Panc1 (cell line): ENCODE measurements at regions not wholly inside any gene's neighbourhood (a gene's known extent, or its start where the extent isn't known, plus 50 kb on each side); places are given as distances from the start of the nearest gene placed in this dataset.

Experiments
- ATAC-seq: fragments of 200-7000 bp; cut with Tn5 transposase; 2 replicates; pipeline ENCODE4 v1.9.1; 2020; ENCODE audit warnings: mild to moderate bottlenecking, moderate library complexity
- BruUV-seq: library from RNA; stranded (reverse); fragments of 400-500 nt; replicated peaks from 2 replicates; lab custom pipeline; 2021; lab: Mats Ljungman, UMichigan
- CTCF ChIA-PET: fragments of 300-600 bp; sonication (Branson Sonifier 250); formaldehyde crosslinking; loops from one replicate; lab custom pipeline; 2022; ENCODE audit warnings: antibody characterized with exemption; lab: Charles Lee
- POLR2A ChIA-PET: fragments of 300-600 bp; sonication (Branson Sonifier 250); formaldehyde crosslinking; loops from one replicate; lab custom pipeline; 2022; ENCODE audit warnings: antibody characterized with exemption; lab: Charles Lee
- DNase-seq: peaks from one replicate; pipeline ENCODE4 v3.0.0-alpha.2; 2010; ENCODE audit warnings: low read depth, low spot score
- H3K27ac ChIP-seq: 2 replicates; pipeline ENCODE4 v1.5.1; 2011; ENCODE audit warnings: mild to moderate bottlenecking, low read length, inconsistent platforms
- H3K27me3 ChIP-seq: fragments of 200-500 bp; sonication (Bioruptor generic); 2 replicates; pipeline ENCODE4 v1.6.0; 2014; ENCODE audit warnings: low read length, inconsistent platforms; ENCODE audit not compliant: control insufficient read depth, insufficient read depth
- H3K36me3 ChIP-seq: fragments of 200-500 bp; sonication (Bioruptor generic); 2 replicates; pipeline ENCODE4 v1.5.1; 2014; ENCODE audit warnings: inconsistent platforms, mild to moderate bottlenecking, low read length, moderate library complexity; ENCODE audit not compliant: control insufficient read depth, insufficient read depth
- H3K4me1 ChIP-seq: 2 replicates; pipeline ENCODE4 v1.5.1; 2011; ENCODE audit warnings: inconsistent platforms, mild to moderate bottlenecking, low read length, moderate library complexity; ENCODE audit not compliant: control insufficient read depth, insufficient read depth
- H3K4me3 ChIP-seq, 2 experiments: 2 replicates each; pipeline ENCODE4 v1.5.1; 2011 to 2012; ENCODE audit warnings: low read depth in 2 of 2, low read length in 2 of 2, mild to moderate bottlenecking in 2 of 2, inconsistent platforms in 1 of 2, moderate library complexity in 1 of 2
- H3K9me3 ChIP-seq: fragments of 200-500 bp; sonication (Bioruptor generic); 2 replicates; pipeline ENCODE4 v1.5.1; 2014; ENCODE audit warnings: low read depth, mild to moderate bottlenecking, inconsistent platforms, low read length, moderate library complexity; ENCODE audit not compliant: control insufficient read depth, insufficient read depth
- POLR2AphosphoS5 ChIP-seq: IDR thresholded peaks from 2 replicates; pipeline ENCODE4 v1.6.1; 2012; ENCODE audit warnings: mild to moderate bottlenecking, low read depth, low read length, moderate library complexity
- REST ChIP-seq, 2 experiments: IDR thresholded peaks; 2 replicates each; pipeline ENCODE4 v1.6.1; 2011 to 2012; ENCODE audit warnings: low read depth in 2 of 2, control low read depth in 1 of 2, low read length in 1 of 2, mild to moderate bottlenecking in 1 of 2, moderate library complexity in 1 of 2; ENCODE audit not compliant: insufficient read depth in 1 of 2
- SIN3A ChIP-seq: IDR thresholded peaks from 2 replicates; pipeline ENCODE4 v1.6.1; 2012; ENCODE audit warnings: low read depth, mild to moderate bottlenecking, low read length, moderate library complexity, borderline replicate concordance; ENCODE audit not compliant: insufficient read depth
- TCF7L2 ChIP-seq: IDR thresholded peaks from 2 replicates; pipeline ENCODE4 v1.6.1; 2011; ENCODE audit warnings: mild to moderate bottlenecking, low read depth, low read length, inconsistent platforms
- in situ Hi-C: cut with HindIII; loops from 2 replicates; pipeline ENCODE4 v1.10.0; 2016; ENCODE audit warnings: low sequenced_read_pairs, low pct_unique_long_range_greater_than_20kb
- intact Hi-C: fragments of 100-400 bp; cut with micrococcal nuclease; formaldehyde crosslinking; loops from one replicate; pipeline ENCODE4 v1.10.0; 2022; ENCODE audit not compliant: unreplicated experiment
- TF ChIP-seq, protein P1 (sequence below): fragments of 450-650 bp; IDR thresholded peaks from 2 replicates; pipeline ENCODE4 v1.5.1; 2017; ENCODE audit warnings: mild to moderate bottlenecking

GRCh38 chr3:1571736-1572135, 478.9 kb downstream of the CNTN6 start:
- DNase-seq (no peak), ATAC-seq (no peak)
- H3K27ac ChIP-seq = no peak overlapping the region
- intact Hi-C loops (no loop called here), in situ Hi-C loops (no loop called here)
- no peaks in the 10 kb centered on the region for H3K9me3 ChIP-seq
- H3K36me3 ChIP-seq = no peaks in the 10 kb centered on the region; the same call in 1 of the 2 replicates
- no peak overlapping the region for H3K4me3 ChIP-seq
- ChIA-PET CTCF (no interaction called here), POLR2A (no interaction called here)
- H3K27me3 ChIP-seq = no peaks in the 10 kb centered on the region
- TF ChIP-seq SIN3A (no peak), TCF7L2 (no peak), POLR2AphosphoS5 (no peak), REST (IDR thresholded peaks at IDR 0.05; ENCODE audit: insufficient read depth in 1 of 2, low read depth in 2 of 2, low read length in 1 of 2) (no peak)
- TF ChIP-seq, protein P1, sequence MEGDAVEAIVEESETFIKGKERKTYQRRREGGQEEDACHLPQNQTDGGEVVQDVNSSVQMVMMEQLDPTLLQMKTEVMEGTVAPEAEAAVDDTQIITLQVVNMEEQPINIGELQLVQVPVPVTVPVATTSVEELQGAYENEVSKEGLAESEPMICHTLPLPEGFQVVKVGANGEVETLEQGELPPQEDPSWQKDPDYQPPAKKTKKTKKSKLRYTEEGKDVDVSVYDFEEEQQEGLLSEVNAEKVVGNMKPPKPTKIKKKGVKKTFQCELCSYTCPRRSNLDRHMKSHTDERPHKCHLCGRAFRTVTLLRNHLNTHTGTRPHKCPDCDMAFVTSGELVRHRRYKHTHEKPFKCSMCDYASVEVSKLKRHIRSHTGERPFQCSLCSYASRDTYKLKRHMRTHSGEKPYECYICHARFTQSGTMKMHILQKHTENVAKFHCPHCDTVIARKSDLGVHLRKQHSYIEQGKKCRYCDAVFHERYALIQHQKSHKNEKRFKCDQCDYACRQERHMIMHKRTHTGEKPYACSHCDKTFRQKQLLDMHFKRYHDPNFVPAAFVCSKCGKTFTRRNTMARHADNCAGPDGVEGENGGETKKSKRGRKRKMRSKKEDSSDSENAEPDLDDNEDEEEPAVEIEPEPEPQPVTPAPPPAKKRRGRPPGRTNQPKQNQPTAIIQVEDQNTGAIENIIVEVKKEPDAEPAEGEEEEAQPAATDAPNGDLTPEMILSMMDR = no peak
- H3K4me1 ChIP-seq = no peaks in the 10 kb centered on the region
- no TSS peak for BruUV-seq

- POLR2A ChIA-PET = no interaction called here
- H3K9me3 ChIP-seq = no peaks in the 10 kb centered on the region
- BruUV-seq = no TSS peak
- H3K4me1 ChIP-seq = no peaks in the 10 kb centered on the region
- TF ChIP-seq POLR2AphosphoS5 (no peak), SIN3A (no peak), REST (IDR thresholded peaks at IDR 0.05; ENCODE audit: insufficient read depth in 1 of 2, low read depth in 2 of 2, low read length in 1 of 2) (no peak)
- CTCF ChIA-PET = no interaction called here
- no peaks in the 10 kb centered on the region; the same call in 1 of the 2 replicates for H3K36me3 ChIP-seq
- intact Hi-C loops (no loop called here), in situ Hi-C loops (no loop called here)
- no peak overlapping the region for H3K4me3 ChIP-seq
- no peak overlapping the region for H3K27ac ChIP-seq
- DNase-seq (no peak), ATAC-seq (no peak)
- H3K27me3 ChIP-seq = no peaks in the 10 kb centered on the region
Observed at GRCh38 chr3:1576047-1576446, 483.2 kb downstream of the CNTN6 start.
